ENCODE measurements at regions not wholly inside any gene's neighbourhood (a gene's known extent, or its start where the extent isn't known, plus 50 kb on each side); places are given as distances from the start of the nearest gene placed in this dataset.

GRCh38 chr1:112256411-112256810 lies 139.6 kb upstream of the CTTNBP2NL start:
- Histone ChIP-seq H3K4me3 (no peak overlapping the region), H3K9me3 (replicated peaks; ENCODE audit: control insufficient read depth, insufficient read depth, low read depth, low read length) (no peaks in the 10 kb centered on the region), H3K9me1 (ENCODE audit: control insufficient read depth, insufficient read depth, low read length) (no peaks in the 10 kb centered on the region), H2AFZ (ENCODE audit: low read depth, low read length) (no peak overlapping the region), H3K36me3 (ENCODE audit: control insufficient read depth, insufficient read depth, low read length) (no peaks in the 10 kb centered on the region), H3K27me3 (ENCODE audit: control insufficient read depth in 2 of 2, insufficient read depth in 2 of 2, low read length in 2 of 2) (no peaks in the 10 kb centered on the region), H3K79me2 (ENCODE audit: control insufficient read depth, insufficient read depth, low read length) (no peaks in the 10 kb centered on the region), H3K4me1 (replicated peaks in 1 of 2; ENCODE audit: control insufficient read depth in 2 of 2, insufficient read depth in 2 of 2, low read length in 2 of 2) (no peaks in the 10 kb centered on the region), H3K9ac (ENCODE audit: insufficient read depth in 1 of 2, low read depth in 2 of 2, low read length in 2 of 2) (no peak overlapping the region), H3K4me2 (ENCODE audit: insufficient read depth, low read length) (no peak overlapping the region), H4K20me1 (replicated peaks; ENCODE audit: control insufficient read depth, insufficient read depth, low read length) (no peaks in the 10 kb centered on the region), H3K27ac (ENCODE audit: extremely low read depth, low read depth, low read length) (no peak overlapping the region)
- no peak for FAIRE-seq
- ChIA-PET POLR2A (no interaction called here), CTCF (ENCODE audit: low intra/inter-chr PET ratio) (no interaction called here)
- ATAC-seq, result no peak
- WGBS (ENCODE audit: insufficient coverage, low coverage, missing lambda C conversion rate), result 0% methylated on average over 1 of the region's 1 CpG
- in situ Hi-C loops (cut with MboI), result no loop called here
- intact Hi-C loops (cut with micrococcal nuclease), result no loop called here
- DNase-seq (ENCODE audit: extremely low read depth in 1 of 4, low spot score in 3 of 4), result no peak
- no TSS peak for BruUV-seq (replicated peaks)
- TF ChIP-seq, protein P1, sequence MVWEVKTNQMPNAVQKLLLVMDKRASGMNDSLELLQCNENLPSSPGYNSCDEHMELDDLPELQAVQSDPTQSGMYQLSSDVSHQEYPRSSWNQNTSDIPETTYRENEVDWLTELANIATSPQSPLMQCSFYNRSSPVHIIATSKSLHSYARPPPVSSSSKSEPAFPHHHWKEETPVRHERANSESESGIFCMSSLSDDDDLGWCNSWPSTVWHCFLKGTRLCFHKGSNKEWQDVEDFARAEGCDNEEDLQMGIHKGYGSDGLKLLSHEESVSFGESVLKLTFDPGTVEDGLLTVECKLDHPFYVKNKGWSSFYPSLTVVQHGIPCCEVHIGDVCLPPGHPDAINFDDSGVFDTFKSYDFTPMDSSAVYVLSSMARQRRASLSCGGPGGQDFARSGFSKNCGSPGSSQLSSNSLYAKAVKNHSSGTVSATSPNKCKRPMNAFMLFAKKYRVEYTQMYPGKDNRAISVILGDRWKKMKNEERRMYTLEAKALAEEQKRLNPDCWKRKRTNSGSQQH (CRISPR knock-in tag; IDR thresholded peaks at IDR 0.05), result no peak
- TF ChIP-seq ZNF609 (CRISPR knock-in tag; IDR thresholded peaks at IDR 0.05; ENCODE audit: borderline replicate concordance) (no peak), SREBF1 (IDR thresholded peaks at IDR 0.05; ENCODE audit: borderline replicate concordance, low read depth, low read length) (no peak), TAF9B (IDR thresholded peaks at IDR 0.05; ENCODE audit: partially characterized antibody) (no peak)
- TF ChIP-seq, protein P2, sequence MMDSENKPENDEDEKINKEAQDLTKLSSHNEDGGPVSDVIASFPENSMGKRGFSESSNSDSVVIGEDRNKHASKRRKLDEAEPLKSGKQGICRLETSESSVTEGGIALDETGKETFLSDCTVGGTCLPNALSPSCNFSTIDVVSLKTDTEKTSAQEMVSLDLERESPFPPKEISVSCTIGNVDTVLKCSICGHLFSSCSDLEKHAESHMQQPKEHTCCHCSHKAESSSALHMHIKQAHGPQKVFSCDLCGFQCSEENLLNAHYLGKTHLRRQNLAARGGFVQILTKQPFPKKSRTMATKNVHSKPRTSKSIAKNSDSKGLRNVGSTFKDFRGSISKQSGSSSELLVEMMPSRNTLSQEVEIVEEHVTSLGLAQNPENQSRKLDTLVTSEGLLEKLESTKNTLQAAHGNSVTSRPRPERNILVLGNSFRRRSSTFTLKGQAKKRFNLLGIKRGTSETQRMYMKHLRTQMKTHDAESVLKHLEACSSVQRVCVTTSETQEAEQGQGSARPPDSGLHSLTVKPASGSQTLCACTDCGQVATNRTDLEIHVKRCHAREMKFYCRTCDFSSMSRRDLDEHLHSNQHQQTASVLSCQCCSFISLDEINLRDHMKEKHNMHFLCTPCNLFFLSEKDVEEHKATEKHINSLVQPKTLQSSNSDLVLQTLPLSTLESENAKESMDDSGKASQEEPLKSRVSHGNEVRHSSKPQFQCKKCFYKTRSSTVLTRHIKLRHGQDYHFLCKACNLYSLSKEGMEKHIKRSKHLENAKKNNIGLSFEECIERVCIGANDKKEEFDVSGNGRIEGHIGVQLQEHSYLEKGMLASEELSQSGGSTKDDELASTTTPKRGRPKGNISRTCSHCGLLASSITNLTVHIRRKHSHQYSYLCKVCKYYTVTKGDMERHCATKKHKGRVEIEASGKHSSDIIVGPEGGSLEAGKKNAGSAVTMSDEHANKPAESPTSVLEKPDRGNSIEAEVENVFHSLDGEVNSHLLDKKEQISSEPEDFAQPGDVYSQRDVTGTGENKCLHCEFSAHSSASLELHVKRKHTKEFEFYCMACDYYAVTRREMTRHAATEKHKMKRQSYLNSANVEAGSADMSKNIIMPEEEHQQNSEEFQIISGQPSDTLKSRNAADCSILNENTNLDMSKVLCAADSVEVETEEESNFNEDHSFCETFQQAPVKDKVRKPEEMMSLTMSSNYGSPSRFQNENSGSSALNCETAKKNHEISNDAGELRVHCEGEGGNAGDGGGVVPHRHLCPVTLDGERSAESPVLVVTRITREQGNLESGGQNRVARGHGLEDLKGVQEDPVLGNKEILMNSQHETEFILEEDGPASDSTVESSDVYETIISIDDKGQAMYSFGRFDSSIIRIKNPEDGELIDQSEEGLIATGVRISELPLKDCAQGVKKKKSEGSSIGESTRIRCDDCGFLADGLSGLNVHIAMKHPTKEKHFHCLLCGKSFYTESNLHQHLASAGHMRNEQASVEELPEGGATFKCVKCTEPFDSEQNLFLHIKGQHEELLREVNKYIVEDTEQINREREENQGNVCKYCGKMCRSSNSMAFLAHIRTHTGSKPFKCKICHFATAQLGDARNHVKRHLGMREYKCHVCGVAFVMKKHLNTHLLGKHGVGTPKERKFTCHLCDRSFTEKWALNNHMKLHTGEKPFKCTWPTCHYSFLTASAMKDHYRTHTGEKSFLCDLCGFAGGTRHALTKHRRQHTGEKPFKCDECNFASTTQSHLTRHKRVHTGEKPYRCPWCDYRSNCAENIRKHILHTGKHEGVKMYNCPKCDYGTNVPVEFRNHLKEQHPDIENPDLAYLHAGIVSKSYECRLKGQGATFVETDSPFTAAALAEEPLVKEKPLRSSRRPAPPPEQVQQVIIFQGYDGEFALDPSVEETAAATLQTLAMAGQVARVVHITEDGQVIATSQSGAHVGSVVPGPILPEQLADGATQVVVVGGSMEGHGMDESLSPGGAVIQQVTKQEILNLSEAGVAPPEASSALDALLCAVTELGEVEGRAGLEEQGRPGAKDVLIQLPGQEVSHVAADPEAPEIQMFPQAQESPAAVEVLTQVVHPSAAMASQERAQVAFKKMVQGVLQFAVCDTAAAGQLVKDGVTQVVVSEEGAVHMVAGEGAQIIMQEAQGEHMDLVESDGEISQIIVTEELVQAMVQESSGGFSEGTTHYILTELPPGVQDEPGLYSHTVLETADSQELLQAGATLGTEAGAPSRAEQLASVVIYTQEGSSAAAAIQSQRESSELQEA (IDR thresholded peaks at IDR 0.05; ENCODE audit: low read depth), result no peak

Data from K562 (cell line).